ENCODE measurements at regions not wholly inside any gene's neighbourhood (a gene's known extent, or its start where the extent isn't known, plus 50 kb on each side); places are given as distances from the start of the nearest gene placed in this dataset.

- in situ Hi-C loops (cut with MboI) (no loop called here), intact Hi-C loops (cut with micrococcal nuclease; ENCODE audit: unreplicated experiment) (no loop called here)
- Histone ChIP-seq H3K9ac (ENCODE audit: control insufficient read depth, insufficient read depth, low read length) (no peak overlapping the region), H4K20me1 (ENCODE audit: control insufficient read depth, insufficient read depth) (no peaks in the 10 kb centered on the region), H2AFZ (ENCODE audit: control insufficient read depth, low read depth, low read length) (no peak overlapping the region), H3K4me2 (ENCODE audit: control insufficient read depth, insufficient read depth) (no peak overlapping the region), H3K4me1 (ENCODE audit: control insufficient read depth, insufficient read depth, low read length) (no peaks in the 10 kb centered on the region), H3K27me3 (replicated peaks in 1 of 2; ENCODE audit: control insufficient read depth in 2 of 2, insufficient read depth in 2 of 2, low read length in 1 of 2) (no peaks in the 10 kb centered on the region), H3K36me3 (ENCODE audit: control insufficient read depth in 2 of 2, insufficient read depth in 2 of 2, low read length in 1 of 2) (no peaks in the 10 kb centered on the region), H3K79me2 (ENCODE audit: control insufficient read depth, insufficient read depth, low read length) (no peaks in the 10 kb centered on the region), H3K4me3 (no peak overlapping the region), H3K27ac (ENCODE audit: control insufficient read depth, insufficient read depth) (no peak overlapping the region), H3K9me3 (replicated peaks; ENCODE audit: control insufficient read depth, insufficient read depth, low read length) (no peaks in the 10 kb centered on the region)
- POLR2A ChIA-PET: no interaction called here
- BruUV-seq (replicated peaks): no TSS peak
- TF ChIP-seq MTA2 (IDR thresholded peaks at IDR 0.05; ENCODE audit: low read depth) (no peak), POU2F2 (IDR thresholded peaks at IDR 0.05; ENCODE audit: borderline replicate concordance, low read depth, low read length) (no peak), ZNF384 (IDR thresholded peaks at IDR 0.05; ENCODE audit: borderline replicate concordance, low read depth, low read length) (no peak), EED (IDR thresholded peaks at IDR 0.05; ENCODE audit: low read depth) (no peak), ZNF274 (IDR thresholded peaks at IDR 0.05; ENCODE audit: insufficient read depth, insufficient read length) (no peak), NBN (IDR thresholded peaks at IDR 0.05) (no peak), ZNF24 (IDR thresholded peaks at IDR 0.05) (no peak), ZZZ3 (IDR thresholded peaks at IDR 0.05; ENCODE audit: control insufficient read depth, insufficient read length, low read depth) (no peak), ZBTB4 (CRISPR knock-in tag; IDR thresholded peaks at IDR 0.05) (no peak), GABPA (IDR thresholded peaks at IDR 0.05; ENCODE audit: low read depth) (no peak), IKZF1 (conservative IDR thresholded peaks at IDR 0.05) (no peak), TARDBP (IDR thresholded peaks at IDR 0.05; ENCODE audit: borderline replicate concordance) (no peak), CEBPB (IDR thresholded peaks at IDR 0.05; ENCODE audit: borderline replicate concordance in 1 of 2, low read depth in 2 of 2, low read length in 2 of 2) (no peak), PRDM15 (CRISPR knock-in tag; IDR thresholded peaks at IDR 0.05) (no peak), ZNF207 (IDR thresholded peaks at IDR 0.05; ENCODE audit: borderline replicate concordance) (no peak), NFXL1 (IDR thresholded peaks at IDR 0.05; ENCODE audit: borderline replicate concordance) (no peak), ZNF622 (IDR thresholded peaks at IDR 0.05) (no peak)
- WGBS (ENCODE audit: insufficient coverage, insufficient replicate concordance, low lambda C conversion rate, missing lambda C conversion rate): 0% methylated on average over 1 of the region's 1 CpG
- no peak for ATAC-seq
- no peak for DNase-seq (ENCODE audit: low read depth, low spot score)
- RAD21 ChIA-PET (ENCODE audit: unreplicated experiment): no interaction called here
- SMC1A ChIA-PET (ENCODE audit: uncharacterized antibody, unreplicated experiment): no interaction called here
- no peak for FAIRE-seq
- CTCF ChIA-PET: no interaction called here
These were observed 101.1 kb downstream of the CBLL2 start for GRCh38 chrX:22373766-22374165.
